ENCODE measurements at regions not wholly inside any gene's neighbourhood (a gene's known extent, or its start where the extent isn't known, plus 50 kb on each side); places are given as distances from the start of the nearest gene placed in this dataset.

DNA sequence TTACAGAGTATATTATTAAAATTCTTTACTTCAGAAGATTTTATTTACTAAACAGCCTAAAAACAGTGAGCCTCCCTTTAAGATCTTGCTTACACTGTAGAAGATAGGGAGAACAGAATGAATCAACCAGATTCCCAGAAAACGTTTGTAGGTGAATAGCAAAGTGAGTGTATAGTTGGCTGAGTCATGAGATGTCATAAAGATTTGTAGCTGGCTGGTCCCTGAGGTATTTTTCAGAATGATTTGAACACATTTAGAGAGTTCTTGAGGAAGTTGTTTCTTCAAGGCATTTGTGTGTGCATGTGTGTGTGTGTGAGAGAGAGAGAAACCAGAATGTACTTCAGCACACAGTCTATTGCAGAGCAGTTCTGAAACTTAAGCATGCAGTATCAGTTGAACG lies 159.4 kb upstream of the PRR16 start:
- no peak overlapping the region for H3K27ac Mint-ChIP-seq
- no peak for DNase-seq (ENCODE audit: low spot score in 2 of 2, unreplicated experiment in 2 of 2)
- H3K9me3 Mint-ChIP-seq: no peaks in the 10 kb centered on the region
- H3K36me3 Mint-ChIP-seq: no peaks in the 10 kb centered on the region
- peaks cover 1% of the 10 kb centered on the region for H3K4me1 Mint-ChIP-seq
- H3K27me3 Mint-ChIP-seq (ENCODE audit: low read depth): peaks cover 1% of the 10 kb centered on the region
- no peak for TF ChIP-seq CTCF (IDR thresholded peaks at IDR 0.05; ENCODE audit: unreplicated experiment)
- H3K4me3 Mint-ChIP-seq: no peak overlapping the region

GRCh38 chr5:120306303-120306702 lies 157.8 kb upstream of the PRR16 start:
- peaks cover 1% of the 10 kb centered on the region for H3K27me3 Mint-ChIP-seq (ENCODE audit: low read depth)
- no peak for DNase-seq (ENCODE audit: low spot score in 2 of 2, unreplicated experiment in 2 of 2)
- no peak overlapping the region for H3K27ac Mint-ChIP-seq
- no peaks in the 10 kb centered on the region for H3K36me3 Mint-ChIP-seq
- H3K9me3 Mint-ChIP-seq: no peaks in the 10 kb centered on the region
- no peak for TF ChIP-seq CTCF (IDR thresholded peaks at IDR 0.05; ENCODE audit: unreplicated experiment)
- H3K4me1 Mint-ChIP-seq: peaks cover 1% of the 10 kb centered on the region
- H3K4me3 Mint-ChIP-seq: no peak overlapping the region

DNA sequence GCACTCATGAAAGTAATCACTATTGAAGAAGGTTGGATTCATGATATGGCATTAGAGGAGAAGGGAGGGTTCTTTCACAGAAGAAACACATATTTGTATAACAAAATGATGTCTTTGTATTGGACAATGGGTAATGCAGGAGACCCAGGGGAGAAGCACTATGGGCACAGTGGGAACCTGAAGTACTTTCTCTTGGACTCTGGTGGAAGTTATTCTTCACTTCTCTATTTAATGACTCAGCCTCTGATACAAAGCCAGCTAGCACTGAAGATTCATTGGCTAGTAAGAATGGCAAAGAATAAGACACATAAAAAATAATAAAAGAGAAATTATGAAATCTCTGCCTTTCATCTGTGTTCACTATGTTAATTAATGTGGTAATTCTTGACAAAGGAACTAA lies 149.9 kb upstream of the PRR16 start:
- Mint-ChIP-seq H3K27ac (no peak overlapping the region), H3K9me3 (peaks cover 17% of the 10 kb centered on the region), H3K27me3 (ENCODE audit: low read depth) (no peaks in the 10 kb centered on the region), H3K4me3 (no peak overlapping the region), H3K36me3 (peaks cover 2% of the 10 kb centered on the region), H3K4me1 (no peaks in the 10 kb centered on the region)
- TF ChIP-seq CTCF (IDR thresholded peaks at IDR 0.05; ENCODE audit: unreplicated experiment): no peak
- DNase-seq (ENCODE audit: low spot score in 2 of 2, unreplicated experiment in 2 of 2): no peak

DNA sequence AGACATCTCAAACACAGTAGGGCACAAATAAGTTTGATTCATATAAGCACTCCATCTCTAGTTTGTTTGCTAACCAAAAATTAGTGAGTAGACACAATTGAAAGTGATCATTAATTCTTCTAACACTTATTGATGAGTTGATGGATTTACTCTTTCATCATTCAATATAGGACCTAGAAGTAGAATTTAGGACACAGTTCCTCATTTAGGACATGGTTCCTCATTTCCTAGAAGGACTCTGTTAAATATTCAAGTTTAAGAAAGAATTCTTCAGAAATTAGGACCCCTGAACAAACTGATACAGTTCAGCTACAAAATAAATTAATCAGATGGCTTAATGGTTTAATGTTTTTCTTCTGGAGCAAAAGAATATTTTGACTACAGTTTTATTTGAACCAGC lies 143.5 kb upstream of the PRR16 start:
- peaks cover 3% of the 10 kb centered on the region for H3K36me3 Mint-ChIP-seq
- H3K4me3 Mint-ChIP-seq: no peak overlapping the region
- H3K4me1 Mint-ChIP-seq: no peaks in the 10 kb centered on the region
- no peaks in the 10 kb centered on the region for H3K27me3 Mint-ChIP-seq (ENCODE audit: low read depth)
- no peak overlapping the region for H3K27ac Mint-ChIP-seq
- DNase-seq (ENCODE audit: low spot score in 2 of 2, unreplicated experiment in 2 of 2): no peak
- H3K9me3 Mint-ChIP-seq: peaks cover 8% of the 10 kb centered on the region
- no peak for TF ChIP-seq CTCF (IDR thresholded peaks at IDR 0.05; ENCODE audit: unreplicated experiment)

GRCh38 chr5:120326651-120327050 lies 137.4 kb upstream of the PRR16 start:
- no peak for DNase-seq (ENCODE audit: low spot score in 2 of 2, unreplicated experiment in 2 of 2)
- Mint-ChIP-seq H3K4me1 (no peaks in the 10 kb centered on the region), H3K9me3 (peaks cover 12% of the 10 kb centered on the region), H3K27ac (no peak overlapping the region), H3K4me3 (no peak overlapping the region), H3K27me3 (ENCODE audit: low read depth) (no peaks in the 10 kb centered on the region), H3K36me3 (peaks cover 2% of the 10 kb centered on the region)
- TF ChIP-seq CTCF (IDR thresholded peaks at IDR 0.05; ENCODE audit: unreplicated experiment): no peak

DNA sequence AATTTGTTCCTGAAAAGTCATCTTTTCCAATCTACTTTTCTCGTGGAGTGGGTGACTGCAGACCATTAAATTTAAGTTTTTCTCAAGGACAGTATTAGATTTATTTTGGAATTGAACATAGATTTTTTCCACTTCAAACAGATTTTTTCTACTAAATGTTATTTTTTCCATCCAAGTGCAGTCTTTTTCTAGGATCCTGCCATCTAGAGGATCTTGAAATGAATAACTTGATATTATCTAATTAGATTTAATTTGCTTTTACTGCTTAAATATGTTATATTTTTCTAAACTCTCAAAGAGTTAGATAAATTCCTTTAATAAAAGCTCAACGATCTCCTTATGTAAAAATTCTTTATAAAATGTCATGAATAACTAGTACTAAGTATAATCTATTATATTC lies 136.9 kb upstream of the PRR16 start:
- Mint-ChIP-seq H3K4me3 (no peak overlapping the region), H3K36me3 (peaks cover 2% of the 10 kb centered on the region), H3K27me3 (ENCODE audit: low read depth) (no peaks in the 10 kb centered on the region), H3K9me3 (peaks cover 12% of the 10 kb centered on the region), H3K27ac (no peak overlapping the region), H3K4me1 (no peaks in the 10 kb centered on the region)
- no peak for TF ChIP-seq CTCF (IDR thresholded peaks at IDR 0.05; ENCODE audit: unreplicated experiment)
- DNase-seq (ENCODE audit: low spot score in 2 of 2, unreplicated experiment in 2 of 2): no peak
